ENCODE measurements at regions not wholly inside any gene's neighbourhood (a gene's known extent, or its start where the extent isn't known, plus 50 kb on each side); places are given as distances from the start of the nearest gene placed in this dataset.

GRCh38 chr18:30343090-30343489, 699.5 kb downstream of the DSC3 start:
- Mint-ChIP-seq H3K4me3 (ENCODE audit: unreplicated experiment) (no peak overlapping the region), H3K36me3 (ENCODE audit: low read depth) (no peaks in the 10 kb centered on the region), H3K4me1 (ENCODE audit: low read depth) (no peaks in the 10 kb centered on the region), H3K27ac (ENCODE audit: unreplicated experiment) (no peak overlapping the region), H3K27me3 (ENCODE audit: low read depth) (peaks cover 8% of the 10 kb centered on the region), H3K9me3 (ENCODE audit: low read depth) (no peaks in the 10 kb centered on the region)
- DNase-seq (ENCODE audit: low spot score) = no peak
- TF ChIP-seq CTCF (IDR thresholded peaks at IDR 0.05) = no peak

GRCh38 chr18:30342675-30343074, 699.9 kb downstream of the DSC3 start:
- H3K4me3 Mint-ChIP-seq (ENCODE audit: unreplicated experiment) = no peak overlapping the region
- TF ChIP-seq CTCF (IDR thresholded peaks at IDR 0.05) = no peak
- no peaks in the 10 kb centered on the region for H3K36me3 Mint-ChIP-seq (ENCODE audit: low read depth)
- peaks cover 8% of the 10 kb centered on the region for H3K27me3 Mint-ChIP-seq (ENCODE audit: low read depth)
- no peaks in the 10 kb centered on the region for H3K4me1 Mint-ChIP-seq (ENCODE audit: low read depth)
- no peak for DNase-seq (ENCODE audit: low spot score)
- H3K27ac Mint-ChIP-seq (ENCODE audit: unreplicated experiment) = no peak overlapping the region
- H3K9me3 Mint-ChIP-seq (ENCODE audit: low read depth) = no peaks in the 10 kb centered on the region

GRCh38 chr18:30334781-30335180, 707.8 kb downstream of the DSC3 start:
- no peak for TF ChIP-seq CTCF (IDR thresholded peaks at IDR 0.05)
- Mint-ChIP-seq H3K4me3 (ENCODE audit: unreplicated experiment) (no peak overlapping the region), H3K36me3 (ENCODE audit: low read depth) (no peaks in the 10 kb centered on the region), H3K27me3 (ENCODE audit: low read depth) (peaks cover 11% of the 10 kb centered on the region), H3K9me3 (ENCODE audit: low read depth) (no peaks in the 10 kb centered on the region), H3K4me1 (ENCODE audit: low read depth) (no peaks in the 10 kb centered on the region), H3K27ac (ENCODE audit: unreplicated experiment) (no peak overlapping the region)
- DNase-seq (ENCODE audit: low spot score) = no peak

- no peak for TF ChIP-seq CTCF (IDR thresholded peaks at IDR 0.05)
- peaks cover 11% of the 10 kb centered on the region for H3K27me3 Mint-ChIP-seq (ENCODE audit: low read depth)
- no peaks in the 10 kb centered on the region for H3K36me3 Mint-ChIP-seq (ENCODE audit: low read depth)
- no peaks in the 10 kb centered on the region for H3K4me1 Mint-ChIP-seq (ENCODE audit: low read depth)
- no peak overlapping the region for H3K27ac Mint-ChIP-seq (ENCODE audit: unreplicated experiment)
- H3K4me3 Mint-ChIP-seq (ENCODE audit: unreplicated experiment) = no peak overlapping the region
- H3K9me3 Mint-ChIP-seq (ENCODE audit: low read depth) = no peaks in the 10 kb centered on the region
- DNase-seq (ENCODE audit: low spot score) = no peak
Measured at GRCh38 chr18:30333310-30333709, 709.2 kb downstream of the DSC3 start.

GRCh38 chr18:30328839-30329238, 713.7 kb downstream of the DSC3 start:
- TF ChIP-seq CTCF (IDR thresholded peaks at IDR 0.05) = no peak
- Mint-ChIP-seq H3K27me3 (ENCODE audit: low read depth) (peaks cover 2% of the 10 kb centered on the region), H3K36me3 (ENCODE audit: low read depth) (no peaks in the 10 kb centered on the region), H3K4me1 (ENCODE audit: low read depth) (peaks cover 7% of the 10 kb centered on the region), H3K27ac (ENCODE audit: unreplicated experiment) (no peak overlapping the region), H3K9me3 (ENCODE audit: low read depth) (no peaks in the 10 kb centered on the region), H3K4me3 (ENCODE audit: unreplicated experiment) (no peak overlapping the region)
- no peak for DNase-seq (ENCODE audit: low spot score)
